ENCODE measurements at regions not wholly inside any gene's neighbourhood (a gene's known extent, or its start where the extent isn't known, plus 50 kb on each side); places are given as distances from the start of the nearest gene placed in this dataset.

DNA sequence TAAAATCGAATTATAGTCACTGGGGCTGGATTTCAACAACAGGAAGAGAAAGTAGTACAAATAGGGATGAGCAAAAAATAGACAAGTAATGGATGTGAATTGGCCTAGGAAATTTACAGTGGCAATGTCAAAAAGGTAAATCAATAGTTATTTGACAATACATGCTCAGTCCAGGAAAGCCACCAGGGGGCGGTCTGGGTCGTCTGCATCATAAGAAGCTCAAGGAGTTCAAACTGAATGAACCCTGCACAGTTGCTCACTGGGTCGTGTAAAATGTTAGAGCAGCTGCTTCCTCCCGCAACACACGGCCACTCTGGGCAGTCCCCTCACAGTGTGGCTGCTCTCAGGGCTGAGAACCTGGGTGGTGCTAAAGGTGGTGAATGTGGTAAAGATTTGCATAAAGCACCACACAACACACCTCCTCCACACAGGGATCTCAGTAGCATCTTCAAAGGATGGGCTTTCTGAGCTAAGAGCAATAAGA is 85.9 kb downstream of the ZNF280B start:
- DNase-seq, result peak; percentile 49

DNA sequence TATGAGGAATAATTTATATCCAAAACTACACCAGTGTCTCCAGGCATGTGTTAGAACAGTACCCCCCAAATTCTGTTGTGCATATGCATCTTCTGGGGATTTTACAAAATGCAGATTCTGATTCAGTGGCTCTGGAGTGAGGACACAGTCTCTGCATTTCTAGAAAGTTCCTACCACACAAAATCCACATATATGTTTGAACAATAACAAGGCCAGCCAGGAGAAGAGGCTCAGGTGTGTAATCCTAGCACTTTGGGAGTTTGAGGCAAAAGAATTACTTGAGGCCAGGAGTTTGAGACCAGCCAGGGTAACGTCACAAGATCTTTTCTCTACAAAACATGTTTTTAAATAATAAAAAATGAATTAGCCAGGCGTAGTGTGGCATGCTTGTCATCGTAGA is 84.9 kb downstream of the ZNF280B start:
- no peak for DNase-seq

DNA sequence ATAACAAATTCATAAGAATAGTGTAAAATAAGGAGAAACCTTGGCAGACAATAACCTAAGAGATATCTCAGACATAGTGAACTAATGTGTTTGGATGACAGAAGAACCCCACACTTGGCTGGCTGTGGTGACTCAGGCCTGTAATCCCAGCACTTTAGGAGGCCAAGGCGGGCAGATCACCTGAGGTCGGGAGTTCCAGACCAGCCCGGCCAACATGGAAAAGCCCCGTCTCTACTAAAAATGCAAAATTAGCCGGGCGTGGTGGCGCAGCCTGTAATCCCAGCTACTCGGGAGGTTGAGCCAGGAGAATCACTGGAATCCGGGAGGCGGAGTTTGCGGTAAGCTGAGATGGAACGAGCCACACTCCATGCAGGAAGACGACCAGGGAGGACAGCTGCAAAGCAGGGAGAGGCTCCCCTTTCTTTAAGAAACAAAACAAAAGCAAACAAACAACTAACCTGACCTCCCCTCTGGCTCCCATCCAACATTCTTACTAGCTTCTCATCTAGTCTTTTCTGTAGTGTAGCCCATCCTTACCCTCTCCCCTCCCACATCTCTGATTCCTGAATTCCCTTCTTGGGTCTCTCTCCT is 84.2 kb downstream of the ZNF280B start:
- DNase-seq, result no peak

DNA sequence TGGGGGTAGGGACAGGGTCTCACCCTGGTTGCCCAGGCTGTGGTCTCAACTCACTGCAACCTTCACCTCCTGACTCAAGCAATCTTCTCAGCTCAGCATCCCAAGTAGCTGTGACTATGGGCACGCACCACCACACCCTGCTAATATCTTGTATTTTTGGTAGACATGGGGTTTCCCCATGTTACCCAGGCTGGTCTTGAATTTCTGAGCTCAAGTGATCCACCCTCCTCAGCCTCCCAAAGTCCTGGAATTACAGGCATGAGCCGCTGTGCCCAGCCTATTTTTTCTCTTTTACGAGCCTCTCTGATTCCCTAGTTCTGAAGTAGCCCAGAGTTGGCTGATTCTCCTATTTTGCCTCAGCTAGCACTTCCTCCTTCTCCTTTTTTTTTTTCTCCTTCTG is 83.6 kb downstream of the ZNF280B start:
- no peak for DNase-seq

DNA sequence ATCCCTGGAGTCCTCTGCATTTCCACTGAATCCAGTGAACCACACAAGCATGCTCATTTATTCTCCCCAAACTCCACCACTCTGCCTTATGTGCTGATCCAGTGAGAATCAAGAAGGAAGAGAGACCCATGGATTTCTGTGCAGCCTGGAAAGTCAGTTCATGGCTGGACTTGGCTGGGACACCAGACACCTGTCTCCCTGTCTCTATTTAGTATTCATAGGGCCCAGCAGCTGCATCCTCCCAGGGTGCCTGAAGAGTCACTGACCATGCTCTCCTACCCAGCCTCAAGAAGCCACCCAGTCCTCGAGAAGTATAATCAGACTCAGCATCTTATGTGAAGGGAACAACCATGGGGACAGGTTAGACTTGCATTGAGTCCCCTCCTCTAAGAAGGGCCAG is 83.2 kb downstream of the ZNF280B start:
- peak; percentile 44 for DNase-seq

DNA sequence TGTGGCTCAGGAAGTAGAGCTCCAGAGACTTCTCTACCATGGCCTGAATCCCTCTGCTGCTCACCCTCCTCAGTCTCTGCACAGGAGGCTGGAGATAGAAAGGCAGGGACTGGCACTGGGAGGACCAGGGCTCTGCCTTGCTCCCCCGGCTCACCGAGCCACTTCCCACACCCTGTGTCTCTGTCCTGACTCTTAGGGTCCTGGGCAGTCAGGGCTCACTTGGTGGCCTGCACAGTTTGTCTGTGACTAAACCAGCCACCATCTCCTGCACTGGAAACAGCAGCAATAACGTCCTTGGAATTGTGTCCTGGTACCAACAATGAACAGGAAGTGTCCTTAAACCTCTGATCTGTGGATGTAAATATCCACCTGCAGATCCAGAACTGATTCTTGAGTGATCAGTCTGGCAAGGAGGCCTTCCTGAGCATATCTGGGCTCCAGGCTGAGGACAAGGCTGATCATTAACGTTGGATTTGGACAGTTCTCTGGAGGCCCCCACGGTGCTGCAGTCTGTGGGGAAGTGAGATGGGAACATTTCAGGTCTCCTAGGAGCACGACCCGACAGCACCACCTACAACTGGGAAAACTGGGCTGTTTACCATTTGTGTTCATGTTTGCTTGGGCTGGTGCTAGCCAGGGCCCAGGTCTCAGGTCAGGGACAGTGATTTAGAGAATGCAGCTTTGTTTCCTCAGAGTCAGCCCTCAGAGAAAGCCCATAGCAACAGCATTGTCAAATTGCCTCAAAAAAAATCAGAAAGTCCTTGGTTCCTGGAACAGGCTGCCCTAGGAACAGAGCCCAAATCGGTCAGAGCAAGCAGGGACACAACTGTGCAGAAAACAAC is 82.5 kb downstream of the ZNF280B start:
- no peak for DNase-seq

DNA sequence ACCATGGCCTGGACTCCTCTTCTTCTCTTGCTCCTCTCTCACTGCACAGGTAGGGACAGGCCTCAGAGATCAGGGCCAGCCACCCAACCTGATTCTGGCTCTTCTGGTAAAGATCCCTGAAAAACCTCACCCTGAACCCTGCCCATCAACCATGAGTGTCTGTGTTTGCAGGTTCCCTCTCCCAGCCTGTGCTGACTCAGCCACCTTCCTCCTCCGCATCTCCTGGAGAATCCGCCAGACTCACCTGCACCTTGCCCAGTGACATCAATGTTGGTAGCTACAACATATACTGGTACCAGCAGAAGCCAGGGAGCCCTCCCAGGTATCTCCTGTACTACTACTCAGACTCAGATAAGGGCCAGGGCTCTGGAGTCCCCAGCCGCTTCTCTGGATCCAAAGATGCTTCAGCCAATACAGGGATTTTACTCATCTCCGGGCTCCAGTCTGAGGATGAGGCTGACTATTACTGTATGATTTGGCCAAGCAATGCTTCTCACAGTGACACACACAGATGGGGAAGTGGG is 80.9 kb downstream of the ZNF280B start:
- no peak for DNase-seq

DNA sequence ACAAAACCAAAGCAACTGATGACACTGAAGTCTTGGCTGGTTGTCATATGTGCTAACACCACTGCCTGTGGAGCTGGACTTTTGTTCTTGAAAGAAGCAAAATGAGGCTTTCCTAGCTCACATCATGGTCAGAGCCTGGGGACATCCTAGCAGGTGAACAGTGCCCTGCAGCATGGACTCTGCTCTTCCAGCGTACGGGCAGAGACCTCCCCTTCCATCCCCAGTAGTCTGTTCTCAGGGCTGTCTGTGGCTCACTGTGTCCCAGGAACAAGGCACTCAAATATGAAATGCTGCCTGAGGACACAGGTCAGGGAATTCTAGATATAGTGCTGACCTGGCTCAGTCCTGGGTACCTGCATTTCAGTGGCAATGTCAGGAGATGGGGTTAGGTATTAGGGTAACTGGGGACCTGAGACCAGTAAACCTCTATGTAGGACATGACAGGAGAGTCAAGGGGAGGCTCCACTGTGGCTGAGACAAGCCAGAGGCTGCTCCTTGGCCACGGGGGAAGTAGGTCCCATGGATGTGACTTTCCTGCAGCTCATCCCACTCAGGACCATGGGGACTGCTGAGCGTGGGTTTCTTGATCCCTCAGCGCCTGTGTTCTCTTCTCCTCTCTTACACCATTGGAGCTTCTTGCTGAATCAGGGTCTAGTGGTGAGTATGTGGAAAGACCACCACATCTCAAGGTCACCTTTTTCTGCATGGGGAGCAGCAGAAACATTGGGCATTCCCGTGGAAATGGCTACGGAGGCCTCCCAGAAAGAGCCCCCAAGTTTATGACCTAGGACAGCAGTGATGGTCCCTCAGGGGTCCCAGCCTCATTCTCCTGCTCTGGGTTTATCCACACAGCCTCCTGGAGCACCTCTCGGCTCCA is 80.1 kb downstream of the ZNF280B start:
- DNase-seq, result no peak

DNA sequence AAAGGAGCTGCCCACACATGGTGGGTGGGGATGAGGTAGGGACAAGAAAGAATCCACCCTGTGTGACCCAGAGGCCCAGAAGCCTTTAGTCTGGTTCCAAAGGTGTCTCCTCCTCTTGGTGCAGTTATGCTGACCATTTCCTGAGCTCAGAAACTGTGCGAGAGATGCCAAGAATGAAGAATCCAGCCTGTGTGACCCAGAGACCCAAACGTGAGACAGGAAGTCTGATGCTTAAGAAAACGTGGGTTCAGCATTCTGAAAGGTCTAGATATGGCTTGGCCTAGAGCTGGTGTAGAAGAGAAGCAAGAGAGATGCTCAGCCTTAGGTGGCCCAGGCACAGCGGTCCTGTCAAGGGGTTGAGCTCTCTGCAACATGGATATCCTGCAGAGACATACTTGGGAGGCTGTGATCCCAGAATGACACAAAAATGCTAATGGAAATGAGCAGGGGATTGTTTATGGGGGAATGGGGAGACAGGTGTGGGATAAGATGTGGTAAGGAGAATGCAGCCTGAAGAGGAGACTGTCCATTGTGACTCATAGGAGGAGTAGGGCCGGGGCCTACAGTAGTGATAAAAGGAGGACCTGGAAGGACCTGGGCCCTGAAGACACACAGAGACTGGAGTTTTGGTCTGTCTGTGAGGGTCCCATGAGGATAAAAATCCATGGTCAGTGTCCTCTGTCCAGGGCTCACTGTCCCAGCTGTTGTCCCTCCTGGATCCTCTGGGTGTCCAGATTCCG is 79.0 kb downstream of the ZNF280B start:
- no peak for DNase-seq

DNA sequence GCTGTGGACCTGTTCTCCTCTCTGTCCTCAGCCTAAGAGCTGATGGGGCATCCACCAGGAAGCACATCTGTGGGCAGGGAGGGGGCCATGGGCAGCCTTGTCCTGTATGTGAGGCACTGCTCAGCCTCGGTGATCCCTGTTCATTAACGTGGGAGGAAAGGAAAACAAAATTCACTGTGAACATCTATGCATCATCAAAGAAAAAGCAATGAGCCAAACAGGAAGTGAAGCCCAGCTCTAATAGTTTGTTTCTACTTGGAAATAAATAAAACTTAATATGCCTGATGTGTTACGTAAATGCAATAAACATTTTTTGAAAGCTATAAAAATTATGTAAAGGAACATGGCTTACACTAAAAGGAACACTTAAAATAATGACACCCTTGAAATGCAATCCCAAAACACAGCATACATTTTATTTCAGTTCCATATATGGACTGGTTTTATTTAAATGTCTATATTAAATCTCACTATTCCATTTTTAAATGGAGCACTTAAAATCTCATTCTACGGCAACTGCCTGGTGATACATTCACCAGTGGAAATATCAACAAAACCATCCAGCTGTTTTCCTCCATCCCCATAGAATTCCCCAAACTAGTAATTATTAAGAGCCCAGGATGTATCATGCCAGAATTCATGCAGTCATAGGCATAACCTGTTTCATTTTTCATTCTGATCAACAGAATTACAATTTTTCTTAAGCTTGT is 78.3 kb downstream of the ZNF280B start:
- no peak for DNase-seq

DNA sequence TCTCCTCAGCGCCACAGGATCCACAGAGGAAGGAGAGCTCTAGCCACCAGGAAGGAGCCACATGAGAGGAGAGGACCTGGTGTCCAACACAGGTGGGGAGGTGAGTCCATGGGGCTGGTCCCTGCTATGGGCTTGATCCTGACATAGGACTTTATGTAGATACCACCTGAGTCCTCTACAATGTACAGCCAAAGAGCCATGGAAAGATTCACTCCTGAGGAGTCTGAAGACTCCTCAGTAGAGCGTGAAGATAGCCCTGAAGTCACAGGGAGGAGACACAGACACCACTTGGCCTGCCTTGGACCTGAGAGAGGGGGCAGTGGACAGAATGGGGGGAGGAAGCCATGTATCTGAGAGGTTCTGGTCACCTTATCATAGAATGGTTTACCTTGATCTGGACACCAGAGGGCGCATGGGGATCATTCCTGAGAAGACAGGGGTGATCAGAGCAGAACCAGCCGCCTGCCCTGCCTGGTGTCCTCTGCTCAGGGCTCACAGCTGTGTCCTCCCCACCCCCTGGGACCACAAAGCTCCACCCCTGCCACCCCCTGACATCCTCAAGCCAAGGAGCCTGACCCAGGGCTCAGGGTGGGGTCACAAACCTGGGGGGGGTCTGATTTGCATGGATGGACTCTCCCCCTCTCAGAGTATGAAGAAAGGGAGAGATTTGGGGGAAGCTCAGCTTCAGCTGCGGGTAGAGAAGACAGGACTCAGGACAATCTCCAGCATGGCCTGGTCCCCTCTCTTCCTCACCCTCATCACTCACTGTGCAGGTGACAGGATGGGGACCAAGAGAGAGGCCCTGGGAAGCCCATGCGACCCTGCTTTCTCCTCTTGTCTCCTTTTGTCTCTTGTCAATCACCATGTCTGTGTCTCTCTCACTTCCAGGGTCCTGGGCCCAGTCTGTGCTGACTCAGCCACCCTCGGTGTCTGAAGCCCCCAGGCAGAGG is 77.0 kb downstream of the ZNF280B start:
- DNase-seq, result peak; percentile 70

DNA sequence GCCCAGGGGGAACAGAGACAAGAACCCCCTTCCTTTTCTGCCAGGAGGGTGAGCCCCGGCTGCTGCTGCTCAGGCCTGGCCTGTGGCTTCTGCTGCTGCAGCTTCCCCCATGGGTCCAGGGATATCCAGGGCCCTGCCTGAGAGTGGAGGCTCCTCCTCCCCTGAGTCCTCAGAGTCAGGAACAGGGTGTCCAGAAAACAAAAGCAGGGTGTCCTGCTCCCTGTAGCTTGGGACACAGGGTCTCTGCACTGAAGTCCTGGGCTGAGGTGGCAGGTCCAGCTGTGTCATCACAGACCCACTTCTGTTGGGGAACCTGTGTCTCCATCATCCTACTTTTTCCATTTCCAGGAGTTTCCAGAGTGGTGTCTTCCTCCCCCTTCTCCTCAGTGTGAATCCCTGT is 76.1 kb downstream of the ZNF280B start:
- no peak for DNase-seq

DNA sequence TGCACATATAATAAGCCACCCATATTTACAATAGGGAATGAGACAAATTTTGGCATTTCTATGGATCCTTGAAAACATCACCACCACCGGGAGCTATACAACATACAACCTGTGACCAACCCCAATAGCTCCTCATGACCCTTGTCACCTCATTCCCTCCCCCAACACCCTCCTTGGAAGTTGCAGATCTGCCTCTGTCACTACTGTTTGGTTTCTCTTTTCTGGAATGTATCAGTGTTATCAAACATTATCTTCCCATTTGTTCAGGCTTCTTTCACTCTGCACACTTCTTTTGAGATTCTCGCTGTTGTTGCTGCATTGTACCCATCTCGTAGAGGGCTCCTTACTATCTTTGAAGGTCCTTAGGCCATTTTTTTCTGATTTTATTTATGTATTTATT is 75.6 kb downstream of the ZNF280B start:
- DNase-seq, result no peak

DNA sequence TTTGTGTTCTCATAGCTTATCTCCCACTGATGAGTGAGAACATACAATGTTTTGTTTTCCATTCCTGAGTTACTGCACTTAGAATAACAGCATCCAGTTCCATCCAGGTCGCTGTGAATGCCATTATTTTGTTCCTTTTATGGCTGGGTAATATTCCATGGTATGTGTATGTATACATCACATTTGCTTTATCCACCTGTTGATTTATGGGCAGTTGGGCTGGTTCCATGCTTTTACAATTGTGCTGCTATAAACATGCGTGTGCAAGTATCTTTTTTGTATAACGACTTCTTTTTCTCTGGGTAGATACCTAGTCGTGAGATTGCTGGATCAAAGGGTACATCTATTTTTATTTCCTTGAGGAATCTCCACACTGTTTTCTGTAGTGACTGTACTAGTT is 74.8 kb downstream of the ZNF280B start:
- DNase-seq, result no peak

All from right hindlimb (tissue), 1 donor.